GM12874 (cell line): ENCODE measurements at regions not wholly inside any gene's neighbourhood (a gene's known extent, or its start where the extent isn't known, plus 50 kb on each side); places are given as distances from the start of the nearest gene placed in this dataset.

Experiments
- TF ChIP-seq, protein P1 (sequence below): IDR thresholded peaks from 2 replicates; pipeline ENCODE4 v1.5.1; 2011; ENCODE audit warnings: low read depth, mild to moderate bottlenecking, control low read depth, low read length, moderate library complexity; ENCODE audit not compliant: insufficient read depth

DNA sequence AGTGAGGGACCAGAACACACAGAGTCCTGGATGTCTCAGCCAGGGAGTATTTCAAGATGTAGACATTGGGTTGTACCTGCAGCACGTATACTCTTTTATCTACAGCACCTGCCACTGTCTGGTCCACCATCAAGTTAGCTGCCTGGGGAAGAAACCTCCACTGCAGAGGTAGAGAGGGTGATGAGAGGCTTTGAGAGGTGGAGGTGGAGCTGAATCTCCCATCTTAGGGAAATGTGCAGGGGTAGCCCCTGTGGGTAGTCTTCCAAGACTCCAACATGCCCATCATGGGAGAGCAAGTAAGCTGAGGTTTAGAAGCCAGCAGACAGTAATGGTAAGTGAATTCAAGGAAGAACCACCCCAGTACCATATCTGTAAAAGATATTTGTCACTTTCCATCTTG is 93.3 kb upstream of the CELF4 start:
- TF ChIP-seq, protein P1, sequence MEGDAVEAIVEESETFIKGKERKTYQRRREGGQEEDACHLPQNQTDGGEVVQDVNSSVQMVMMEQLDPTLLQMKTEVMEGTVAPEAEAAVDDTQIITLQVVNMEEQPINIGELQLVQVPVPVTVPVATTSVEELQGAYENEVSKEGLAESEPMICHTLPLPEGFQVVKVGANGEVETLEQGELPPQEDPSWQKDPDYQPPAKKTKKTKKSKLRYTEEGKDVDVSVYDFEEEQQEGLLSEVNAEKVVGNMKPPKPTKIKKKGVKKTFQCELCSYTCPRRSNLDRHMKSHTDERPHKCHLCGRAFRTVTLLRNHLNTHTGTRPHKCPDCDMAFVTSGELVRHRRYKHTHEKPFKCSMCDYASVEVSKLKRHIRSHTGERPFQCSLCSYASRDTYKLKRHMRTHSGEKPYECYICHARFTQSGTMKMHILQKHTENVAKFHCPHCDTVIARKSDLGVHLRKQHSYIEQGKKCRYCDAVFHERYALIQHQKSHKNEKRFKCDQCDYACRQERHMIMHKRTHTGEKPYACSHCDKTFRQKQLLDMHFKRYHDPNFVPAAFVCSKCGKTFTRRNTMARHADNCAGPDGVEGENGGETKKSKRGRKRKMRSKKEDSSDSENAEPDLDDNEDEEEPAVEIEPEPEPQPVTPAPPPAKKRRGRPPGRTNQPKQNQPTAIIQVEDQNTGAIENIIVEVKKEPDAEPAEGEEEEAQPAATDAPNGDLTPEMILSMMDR = no peak

DNA sequence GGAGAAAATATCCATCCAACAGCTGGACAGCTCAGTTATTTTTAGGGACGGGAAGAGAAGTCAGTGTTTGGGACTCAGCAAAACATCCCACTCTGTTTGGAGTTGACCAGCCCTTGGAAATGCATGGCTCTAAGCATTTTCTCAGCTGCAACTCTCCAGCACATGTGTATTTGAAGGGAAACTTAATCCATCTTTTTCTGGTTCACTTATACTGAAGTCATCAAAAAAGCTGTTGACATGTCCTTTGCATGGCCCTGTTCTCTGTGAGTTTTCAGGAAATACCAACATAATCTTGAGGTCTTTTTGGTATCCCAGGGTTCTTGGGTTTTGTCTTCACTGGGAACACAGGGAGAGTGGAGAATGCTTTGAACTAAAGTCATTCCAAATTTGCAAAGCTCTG is 91.9 kb upstream of the CELF4 start:
- TF ChIP-seq, protein P1 = no peak

DNA sequence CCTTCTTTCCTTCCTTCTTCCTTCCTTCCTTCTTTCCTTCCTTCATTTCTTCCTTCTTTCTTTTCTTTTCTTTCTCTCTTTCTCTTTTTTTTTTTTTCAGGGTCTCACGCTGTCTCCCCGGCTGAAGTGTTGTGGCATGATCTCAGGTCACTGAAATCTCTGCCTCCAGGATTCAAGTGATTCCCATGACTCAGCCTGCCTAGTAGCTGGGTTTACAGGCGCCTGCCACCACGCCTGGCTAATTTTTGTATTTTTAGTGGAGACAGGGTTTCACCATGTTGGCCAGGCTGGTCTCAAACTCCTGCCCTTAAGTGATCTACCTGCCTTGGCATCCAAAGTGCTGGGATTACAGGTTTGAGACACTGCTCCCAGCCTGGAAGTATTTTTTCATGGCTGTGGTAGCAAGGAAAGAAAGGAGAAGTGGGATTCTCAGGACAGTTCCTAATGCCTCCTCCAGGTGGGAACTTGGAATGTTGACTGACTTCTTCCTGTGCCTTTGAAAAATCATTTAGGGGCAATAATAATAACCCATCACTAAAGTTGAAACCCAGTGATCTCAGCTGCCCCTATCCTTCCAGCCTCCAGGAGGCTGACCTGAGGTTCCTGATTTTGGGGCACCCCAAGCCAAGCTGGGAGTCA is 89.3 kb upstream of the CELF4 start:
- TF ChIP-seq, protein P1 = no peak

- TF ChIP-seq, protein P1 = no peak
Observed at GRCh38 chr18:37654034-37654433, 88.4 kb upstream of the CELF4 start.

- TF ChIP-seq, protein P1 = no peak
Observed at GRCh38 chr18:37653618-37654017, 88.0 kb upstream of the CELF4 start.

DNA sequence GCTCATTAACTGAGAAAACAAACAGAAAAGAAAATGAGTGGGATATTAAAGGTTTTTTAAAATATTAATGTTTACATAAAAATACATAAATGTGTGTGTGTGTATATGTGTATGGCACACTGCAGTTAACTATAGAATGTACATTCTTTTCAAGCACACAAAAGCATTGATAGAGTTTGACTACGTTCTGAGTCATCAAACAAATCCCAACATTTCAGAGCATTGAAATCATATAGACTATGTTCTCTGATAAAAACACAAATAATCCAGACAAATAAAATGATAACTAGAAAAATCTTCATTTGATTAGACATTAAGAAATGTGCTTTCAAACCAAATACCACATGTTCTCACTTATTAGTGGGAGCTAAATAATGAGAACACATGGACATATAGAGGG is 84.3 kb upstream of the CELF4 start:
- TF ChIP-seq, protein P1 = no peak

DNA sequence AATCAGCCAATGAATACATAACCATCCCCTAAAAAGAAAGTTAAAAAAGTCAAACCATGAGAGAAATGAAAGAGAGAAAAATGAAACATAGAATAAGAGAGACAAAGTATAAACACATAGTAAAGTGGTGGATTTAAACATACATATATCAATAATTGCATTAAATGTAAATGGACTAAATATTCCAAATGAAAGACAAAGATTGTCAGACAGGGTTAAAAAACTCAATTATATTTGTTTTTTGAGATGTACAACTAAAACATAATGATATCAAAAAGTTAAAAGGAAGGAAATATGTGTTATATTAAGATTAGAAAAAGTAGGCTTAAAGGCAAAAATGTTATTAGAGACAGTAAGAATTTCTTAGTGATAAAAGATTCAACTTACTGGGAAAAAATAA is 83.8 kb upstream of the CELF4 start:
- TF ChIP-seq, protein P1 = no peak
